Gastroesophageal sphincter (tissue), 3 donors: ENCODE measurements at regions not wholly inside any gene's neighbourhood (a gene's known extent, or its start where the extent isn't known, plus 50 kb on each side); places are given as distances from the start of the nearest gene placed in this dataset.

Experiments
- CTCF ChIP-seq, 4 experiments: fragments of 200-600 bp in 2 of 4; fragments of 450-650 bp in 2 of 4; sonication (generic) in 1 of 4; IDR thresholded peaks; one replicate each; pipeline ENCODE4 v1.5.1; 2017 to 2019; ENCODE audit warnings: antibody characterized with exemption in 4 of 4, mild to moderate bottlenecking in 2 of 4, moderate library complexity in 2 of 4
- EP300 ChIP-seq: sonication (generic); formaldehyde crosslinking; IDR thresholded peaks from one replicate; pipeline ENCODE4 v1.6.1; 2017; ENCODE audit warnings: antibody characterized with exemption, mild to moderate bottlenecking
- POLR2A ChIP-seq, 2 donors: fragments of 450-650 bp; IDR thresholded peaks; one replicate each; pipeline ENCODE4 v1.6.1; 2017; ENCODE audit warnings: antibody characterized with exemption in 2 of 2, mild to moderate bottlenecking in 2 of 2, moderate library complexity in 1 of 2
- POLR2AphosphoS5 ChIP-seq: sonication (generic); formaldehyde crosslinking; IDR thresholded peaks from one replicate; pipeline ENCODE4 v1.6.1; 2017; ENCODE audit warnings: antibody characterized with exemption

- no peak for TF ChIP-seq CTCF (IDR thresholded peaks at IDR 0.05)
- no peak for TF ChIP-seq POLR2AphosphoS5
- TF ChIP-seq POLR2A (IDR thresholded peaks at IDR 0.05): no peak
- TF ChIP-seq EP300: no peak
These were observed 323.1 kb upstream of the RUNX1 start for GRCh38 chr21:35372201-35372600.
